Hepatocyte (in vitro differentiated cells): ENCODE measurements at regions not wholly inside any gene's neighbourhood (a gene's known extent, or its start where the extent isn't known, plus 50 kb on each side); places are given as distances from the start of the nearest gene placed in this dataset.

ENCODE experiments used
- DNase-seq: peaks from one replicate; pipeline ENCODE4 v3.0.0-alpha.2; 2016; ENCODE audit warnings: low spot score
- H2AFZ ChIP-seq: fragments of 200-600 bp; sonication (generic); 2 replicates; pipeline ENCODE4 v1.6.0; 2016; ENCODE audit warnings: antibody characterized with exemption, mild to moderate bottlenecking
- H3K27ac ChIP-seq: fragments of 200-600 bp; sonication (generic); 2 replicates; pipeline ENCODE4 v1.5.1; 2016; ENCODE audit warnings: mild to moderate bottlenecking
- H3K27me3 ChIP-seq: fragments of 200-600 bp; sonication (generic); 2 replicates; pipeline ENCODE4 v1.6.1; 2016
- H3K36me3 ChIP-seq: fragments of 200-600 bp; sonication (generic); replicated peaks from 2 replicates; pipeline ENCODE4 v1.5.1; 2016; ENCODE audit warnings: low read depth; ENCODE audit not compliant: insufficient read depth
- H3K4me1 ChIP-seq: fragments of 200-600 bp; sonication (generic); 2 replicates; pipeline ENCODE4 v1.5.1; 2016; ENCODE audit warnings: mild to moderate bottlenecking, moderate library complexity; ENCODE audit not compliant: insufficient read depth
- H3K4me2 ChIP-seq: fragments of 200-600 bp; sonication (generic); 2 replicates; pipeline ENCODE4 v1.6.0; 2016
- H3K4me3 ChIP-seq: fragments of 200-600 bp; sonication (generic); 2 replicates; pipeline ENCODE4 v1.5.1; 2016; ENCODE audit warnings: mild to moderate bottlenecking
- H3K79me2 ChIP-seq: fragments of 200-600 bp; sonication (generic); 2 replicates; pipeline ENCODE4 v1.6.0; 2017; ENCODE audit warnings: mild to moderate bottlenecking
- H3K9me2 ChIP-seq: fragments of 200-600 bp; sonication (generic); replicated peaks from 2 replicates; pipeline ENCODE4 v1.6.0; 2017; ENCODE audit warnings: mild to moderate bottlenecking; ENCODE audit not compliant: insufficient read depth
- H3K9me3 ChIP-seq: fragments of 200-600 bp; sonication (generic); 2 replicates; pipeline ENCODE4 v1.5.1; 2016; ENCODE audit warnings: low read depth, mild to moderate bottlenecking
- H4K20me1 ChIP-seq: fragments of 200-600 bp; sonication (generic); 2 replicates; pipeline ENCODE4 v1.6.0; 2016; ENCODE audit warnings: mild to moderate bottlenecking; ENCODE audit not compliant: insufficient read depth, poor library complexity, severe bottlenecking
- CTCF ChIP-seq: fragments of 200-600 bp; sonication (generic); IDR thresholded peaks from 2 replicates; pipeline ENCODE4 v1.5.1; 2016; ENCODE audit warnings: antibody characterized with exemption, mild to moderate bottlenecking; ENCODE audit not compliant: poor library complexity
- EZH2 ChIP-seq: fragments of 200-600 bp; sonication (generic); IDR thresholded peaks from 2 replicates; pipeline ENCODE4 v1.6.1; 2016; ENCODE audit warnings: antibody characterized with exemption, mild to moderate bottlenecking, borderline replicate concordance
- EZH2phosphoT487 ChIP-seq: fragments of 200-600 bp; sonication (generic); IDR thresholded peaks from one replicate; pipeline ENCODE4 v1.6.1; 2018; ENCODE audit warnings: antibody characterized with exemption, mild to moderate bottlenecking, low read depth, moderate library complexity; ENCODE audit not compliant: unreplicated experiment, severe bottlenecking
- WGBS: methylation state at CpG from one replicate; pipeline ENCODE4 v1.1.6; 2016; ENCODE audit warnings: low lambda C conversion rate; ENCODE audit errors: missing lambda C conversion rate; 5-methylcytosine and 5-hydroxymethylcytosine counted together

GRCh38 chr5:148898413-148899075 lies 72.1 kb downstream of the ADRB2 start:
- Histone ChIP-seq H3K36me3 (no peaks in the 10 kb centered on the region), H3K79me2 (no peaks in the 10 kb centered on the region), H3K4me1 (no peaks in the 10 kb centered on the region), H3K27me3 (peaks cover 7% of the 10 kb centered on the region), H3K27ac (no peak overlapping the region), H3K9me2 (no peaks in the 10 kb centered on the region), H3K4me2 (no peak overlapping the region), H2AFZ (no peak overlapping the region), H3K9me3 (no peaks in the 10 kb centered on the region), H3K4me3 (no peak overlapping the region), H4K20me1 (no peaks in the 10 kb centered on the region)
- no peak for DNase-seq
- WGBS, result 85% methylated on average over 2 of the region's 2 CpGs
- no peak for TF ChIP-seq EZH2
- no peak for TF ChIP-seq CTCF
- TF ChIP-seq EZH2phosphoT487, result no peak

- no peak overlapping the region for H3K27ac ChIP-seq
- H3K9me2 ChIP-seq, result no peaks in the 10 kb centered on the region
- no peak for DNase-seq
- TF ChIP-seq EZH2phosphoT487 (no peak), CTCF (no peak), EZH2 (no peak)
- H3K36me3 ChIP-seq, result no peaks in the 10 kb centered on the region
- H3K9me3 ChIP-seq, result no peaks in the 10 kb centered on the region
- WGBS, result 67% methylated on average over 3 of the region's 3 CpGs
- H3K4me3 ChIP-seq, result no peak overlapping the region
- no peaks in the 10 kb centered on the region for H4K20me1 ChIP-seq
- no peak overlapping the region for H2AFZ ChIP-seq
- no peaks in the 10 kb centered on the region for H3K4me1 ChIP-seq
- no peak overlapping the region for H3K4me2 ChIP-seq
- peaks cover 7% of the 10 kb centered on the region for H3K27me3 ChIP-seq
- H3K79me2 ChIP-seq, result no peaks in the 10 kb centered on the region
Measured at GRCh38 chr5:148899993-148900392, 73.6 kb downstream of the ADRB2 start.

- H3K4me3 ChIP-seq, result no peak overlapping the region
- H3K4me1 ChIP-seq, result no peaks in the 10 kb centered on the region
- H3K4me2 ChIP-seq, result no peak overlapping the region
- H3K9me2 ChIP-seq, result no peaks in the 10 kb centered on the region
- H2AFZ ChIP-seq, result no peak overlapping the region
- DNase-seq, result no peak
- TF ChIP-seq EZH2phosphoT487 (no peak), EZH2 (no peak), CTCF (no peak)
- no peaks in the 10 kb centered on the region for H3K79me2 ChIP-seq
- H3K36me3 ChIP-seq, result no peaks in the 10 kb centered on the region
- H3K9me3 ChIP-seq, result no peaks in the 10 kb centered on the region
- H3K27ac ChIP-seq, result no peak overlapping the region
- H3K27me3 ChIP-seq, result peaks cover 7% of the 10 kb centered on the region
- WGBS, result 67% methylated on average over 2 of the region's 2 CpGs
- H4K20me1 ChIP-seq, result no peaks in the 10 kb centered on the region
Measured at GRCh38 chr5:148902478-148902877, 76.1 kb downstream of the ADRB2 start.

- DNase-seq, result no peak
- Histone ChIP-seq H3K36me3 (no peaks in the 10 kb centered on the region), H3K4me2 (no peak overlapping the region), H2AFZ (no peak overlapping the region), H3K4me1 (no peaks in the 10 kb centered on the region), H3K27ac (no peak overlapping the region), H3K9me3 (no peaks in the 10 kb centered on the region), H3K27me3 (peaks cover 7% of the 10 kb centered on the region), H4K20me1 (no peaks in the 10 kb centered on the region), H3K79me2 (no peaks in the 10 kb centered on the region), H3K9me2 (no peaks in the 10 kb centered on the region), H3K4me3 (no peak overlapping the region)
- WGBS, result 83% methylated on average over 2 of the region's 2 CpGs
- no peak for TF ChIP-seq EZH2
- TF ChIP-seq EZH2phosphoT487, result no peak
- no peak for TF ChIP-seq CTCF
Measured at GRCh38 chr5:148903587-148903986, 77.2 kb downstream of the ADRB2 start.
